ENCODE measurements at regions not wholly inside any gene's neighbourhood (a gene's known extent, or its start where the extent isn't known, plus 50 kb on each side); places are given as distances from the start of the nearest gene placed in this dataset.

- no peak overlapping the region for H3K4me3 ChIP-seq (replicated peaks in 1 of 3; ENCODE audit: insufficient read depth in 1 of 3, low read depth in 1 of 3, low read length in 3 of 3)
- FAIRE-seq (no peak), DNase-seq (ENCODE audit: low read depth, low spot score) (no peak)
- intact Hi-C loops (cut with micrococcal nuclease): no loop called here
- H3K79me2 ChIP-seq (ENCODE audit: control insufficient read depth, insufficient read depth, low read length): no peaks in the 10 kb centered on the region
- no TSS peak for BruUV-seq (replicated peaks)
- dilution Hi-C loops (cut with MboI; ENCODE audit: extremely low pct_ligation_motif_present, low sequenced_read_pairs): no loop called here
- no peaks in the 10 kb centered on the region for H3K27me3 ChIP-seq (ENCODE audit: control insufficient read depth in 2 of 2, insufficient read depth in 2 of 2, low read length in 2 of 2)
- H3K9ac ChIP-seq (replicated peaks; ENCODE audit: extremely low read depth, insufficient read depth, low read length): no peak overlapping the region
- ChIA-PET CTCF (no interaction called here), POLR2A (no interaction called here)
- no peaks in the 10 kb centered on the region for H3K36me3 ChIP-seq (ENCODE audit: control insufficient read depth in 2 of 2, extremely low read depth in 1 of 2, insufficient read depth in 2 of 2, low read length in 2 of 2)
- no peak overlapping the region for H3K27ac ChIP-seq (ENCODE audit: insufficient read depth, low read depth, low read length)
- no peaks in the 10 kb centered on the region for H3K9me1 ChIP-seq (replicated peaks; ENCODE audit: control insufficient read depth, extremely low read depth, insufficient read depth, low read length)
- H4K20me1 ChIP-seq (replicated peaks; ENCODE audit: control insufficient read depth, extremely low read depth, insufficient read depth, low read length): no peaks in the 10 kb centered on the region
- no peak overlapping the region for H3K4me2 ChIP-seq (ENCODE audit: insufficient read depth, low read length)
- peaks cover 2% of the 10 kb centered on the region for H3K9me3 ChIP-seq (replicated peaks; ENCODE audit: control insufficient read depth, insufficient read depth, low read length)
- no peaks in the 10 kb centered on the region for H3K4me1 ChIP-seq (ENCODE audit: control insufficient read depth, extremely low read depth, insufficient read depth, low read length)
- no peak overlapping the region for H2AFZ ChIP-seq (ENCODE audit: low read depth, low read length)
- TF ChIP-seq EZH2 (IDR thresholded peaks at IDR 0.05; ENCODE audit: borderline replicate concordance, low read depth, low read length, severe bottlenecking): no peak
- no peak for TF ChIP-seq MYC (IDR thresholded peaks at IDR 0.05; ENCODE audit: low read depth, low read length)
- no peak for TF ChIP-seq GATA2 (IDR thresholded peaks at IDR 0.05; ENCODE audit: insufficient read depth, insufficient read length, low read depth, low read length)
- TF ChIP-seq, protein P1, sequence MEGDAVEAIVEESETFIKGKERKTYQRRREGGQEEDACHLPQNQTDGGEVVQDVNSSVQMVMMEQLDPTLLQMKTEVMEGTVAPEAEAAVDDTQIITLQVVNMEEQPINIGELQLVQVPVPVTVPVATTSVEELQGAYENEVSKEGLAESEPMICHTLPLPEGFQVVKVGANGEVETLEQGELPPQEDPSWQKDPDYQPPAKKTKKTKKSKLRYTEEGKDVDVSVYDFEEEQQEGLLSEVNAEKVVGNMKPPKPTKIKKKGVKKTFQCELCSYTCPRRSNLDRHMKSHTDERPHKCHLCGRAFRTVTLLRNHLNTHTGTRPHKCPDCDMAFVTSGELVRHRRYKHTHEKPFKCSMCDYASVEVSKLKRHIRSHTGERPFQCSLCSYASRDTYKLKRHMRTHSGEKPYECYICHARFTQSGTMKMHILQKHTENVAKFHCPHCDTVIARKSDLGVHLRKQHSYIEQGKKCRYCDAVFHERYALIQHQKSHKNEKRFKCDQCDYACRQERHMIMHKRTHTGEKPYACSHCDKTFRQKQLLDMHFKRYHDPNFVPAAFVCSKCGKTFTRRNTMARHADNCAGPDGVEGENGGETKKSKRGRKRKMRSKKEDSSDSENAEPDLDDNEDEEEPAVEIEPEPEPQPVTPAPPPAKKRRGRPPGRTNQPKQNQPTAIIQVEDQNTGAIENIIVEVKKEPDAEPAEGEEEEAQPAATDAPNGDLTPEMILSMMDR (IDR thresholded peaks at IDR 0.05; ENCODE audit: extremely low read depth in 1 of 2, insufficient read depth in 1 of 2, low read depth in 1 of 2, low read length in 2 of 2): no peak
- TF ChIP-seq JUN (IDR thresholded peaks at IDR 0.05; ENCODE audit: borderline replicate concordance, insufficient read depth, insufficient read length, low read depth): no peak
- TF ChIP-seq POLR2AphosphoS5 (IDR thresholded peaks at IDR 0.05; ENCODE audit: insufficient read depth, low read depth, low read length): no peak
- TF ChIP-seq POLR2A (IDR thresholded peaks at IDR 0.05; ENCODE audit: low read depth, low read length): no peak
- TF ChIP-seq, protein P2, sequence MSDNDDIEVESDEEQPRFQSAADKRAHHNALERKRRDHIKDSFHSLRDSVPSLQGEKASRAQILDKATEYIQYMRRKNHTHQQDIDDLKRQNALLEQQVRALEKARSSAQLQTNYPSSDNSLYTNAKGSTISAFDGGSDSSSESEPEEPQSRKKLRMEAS (IDR thresholded peaks at IDR 0.05; ENCODE audit: insufficient read depth, insufficient read length): no peak
- TF ChIP-seq FOS (IDR thresholded peaks at IDR 0.05; ENCODE audit: borderline replicate concordance, insufficient read depth, low read length): no peak
Measured at GRCh38 chr2:139209586-139209985, 429.4 kb upstream of the NXPH2 start.
